Activated naive CD4-positive, alpha-beta T cell treated with anti-CD3 and anti-CD28 coated beads, Interleukin-2, amount 50 U/mL, for 72 hours (primary cell): ENCODE measurements at regions not wholly inside any gene's neighbourhood (a gene's known extent, or its start where the extent isn't known, plus 50 kb on each side); places are given as distances from the start of the nearest gene placed in this dataset.
"Not testable (repeated sequence)": the region's sequence is repeated elsewhere in the genome, so short reads cannot be mapped to it uniquely, and the experiment has no call there.

ENCODE experiments used
- ATAC-seq, 2 donors: fragments of 150-1000 bp; cut with Tn5 transposase; 2 replicates each; pipeline ENCODE4 v1.10.0; 2021; ENCODE audit warnings: mild to moderate bottlenecking in 2 of 2, moderate library complexity in 2 of 2
- DNase-seq, 2 donors: peaks; one replicate each; pipeline ENCODE4 v3.0.0; 2021 to 2022; ENCODE audit warnings: low spot score in 2 of 2
- H3K27ac Mint-ChIP-seq, 2 donors: one replicate each; pipeline ENCODE4 v1.8.0; 2022; ENCODE audit warnings: mild to moderate bottlenecking in 2 of 2, mixed read lengths in 2 of 2
- H3K36me3 Mint-ChIP-seq, 2 donors: one replicate each; pipeline ENCODE4 v1.8.0; 2022; ENCODE audit warnings: mixed read lengths in 2 of 2
- H3K9me3 Mint-ChIP-seq, 2 donors: one replicate each; pipeline ENCODE4 v1.8.0; 2022; ENCODE audit warnings: mixed read lengths in 2 of 2

- Mint-ChIP-seq H3K27ac (peak overlapping the region in 1 of 2 donors; percentile 6), H3K9me3 (peaks cover 12 to 19% of the 10 kb centered on the region in 2 donors), H3K36me3 (peaks cover 0 to 5% of the 10 kb centered on the region in 2 donors)
- DNase-seq (no peak), ATAC-seq (no peak)
Measured at GRCh38 chr13:54999399-54999907, 1970.8 kb downstream of the OLFM4 start.

DNA sequence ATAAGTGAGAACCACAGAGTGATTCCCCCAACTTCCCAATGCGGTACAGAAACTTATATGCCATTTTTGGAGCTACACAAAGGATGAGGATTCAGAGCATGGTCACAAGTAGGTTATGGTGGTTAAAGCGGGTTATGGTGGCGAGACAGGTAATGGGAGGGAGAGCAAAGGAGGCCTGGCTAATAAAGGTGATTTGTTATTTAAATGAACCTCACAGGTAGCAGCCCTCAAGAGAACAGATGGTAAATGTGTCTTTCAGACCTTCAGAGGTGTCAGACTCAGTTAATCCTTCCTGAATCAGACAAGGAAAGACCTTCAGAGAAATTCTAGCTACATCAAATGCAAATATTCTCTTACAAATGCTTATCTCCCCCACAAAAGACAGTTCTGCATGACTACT, 1971.4 kb downstream of the OLFM4 start:
- Mint-ChIP-seq H3K9me3 (peaks cover 12 to 19% of the 10 kb centered on the region in 2 donors), H3K36me3 (peaks cover 0 to 5% of the 10 kb centered on the region in 2 donors), H3K27ac (no peak overlapping the region)
- ATAC-seq = no peak
- DNase-seq = no peak

- no peak for ATAC-seq
- peaks cover 0 to 5% of the 10 kb centered on the region in 2 donors for H3K36me3 Mint-ChIP-seq
- DNase-seq = no peak
- H3K9me3 Mint-ChIP-seq = peaks cover 14 to 21% of the 10 kb centered on the region in 2 donors
- no peak overlapping the region for H3K27ac Mint-ChIP-seq
Measured at GRCh38 chr13:55000844-55001243, 1972.2 kb downstream of the OLFM4 start.

DNA sequence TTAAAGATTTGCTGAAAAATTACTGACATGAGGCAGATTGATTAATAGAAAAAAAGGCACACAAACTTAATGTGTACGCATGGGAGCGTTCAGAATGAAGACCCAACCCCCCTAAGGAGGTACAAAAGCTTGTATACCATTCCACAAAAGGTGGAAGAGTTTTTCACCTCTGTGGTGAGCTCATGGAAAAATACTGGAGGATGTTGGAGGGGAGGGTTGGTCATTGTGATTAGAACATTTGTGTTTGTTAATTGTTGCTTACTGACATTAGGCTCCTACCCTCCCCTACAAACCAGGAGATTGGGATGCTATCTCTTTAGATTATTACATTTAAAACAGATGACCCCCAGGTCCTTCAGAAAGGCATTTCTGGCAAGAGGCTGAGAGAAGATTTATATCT, 1973.3 kb downstream of the OLFM4 start:
- ATAC-seq = no peak
- Mint-ChIP-seq H3K9me3 (peaks cover 19 to 26% of the 10 kb centered on the region in 2 donors), H3K36me3 (peaks cover 0 to 5% of the 10 kb centered on the region in 2 donors), H3K27ac (no peak overlapping the region)
- DNase-seq = no peak

DNA sequence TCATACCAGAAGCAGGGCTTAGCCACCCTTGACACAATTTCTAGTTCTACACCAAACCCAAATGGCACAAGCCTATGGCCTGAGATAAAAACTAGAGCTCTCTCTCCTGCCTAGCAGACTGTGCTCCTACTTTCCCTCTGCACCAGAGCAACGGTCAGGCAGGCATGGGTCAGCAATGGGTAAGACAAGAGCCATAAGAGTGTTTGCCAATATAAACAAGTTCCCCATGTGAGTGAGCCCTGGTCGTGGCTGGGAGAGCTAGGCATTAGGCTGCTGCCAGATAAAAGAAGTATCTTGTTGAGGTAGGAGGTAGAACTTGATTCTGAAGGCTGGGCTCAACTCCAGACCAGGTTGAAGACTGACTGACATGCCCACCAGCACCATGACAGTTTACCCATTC, 1979.1 kb downstream of the OLFM4 start:
- H3K27ac Mint-ChIP-seq = no peak overlapping the region

GRCh38 chr13:55013051-55013450, 1984.4 kb downstream of the OLFM4 start:
- ATAC-seq = no peak
- Mint-ChIP-seq H3K27ac (no peak overlapping the region), H3K9me3 (peaks cover 13 to 26% of the 10 kb centered on the region in 2 donors), H3K36me3 (no peaks in the 10 kb centered on the region)
- DNase-seq = no peak

More for the DNA sequence above, 1979.1 kb downstream of the OLFM4 start:
- peaks cover 15 to 17% of the 10 kb centered on the region in 2 donors for H3K9me3 Mint-ChIP-seq
- ATAC-seq (no peak), DNase-seq (no peak)
- H3K36me3 Mint-ChIP-seq = peaks cover 0 to 5% of the 10 kb centered on the region in 2 donors

- Mint-ChIP-seq H3K27ac (no peak overlapping the region), H3K9me3 (peaks cover 23 to 28% of the 10 kb centered on the region in 2 donors), H3K36me3 (peaks cover 14 to 15% of the 10 kb centered on the region in 2 donors)
- no peak for ATAC-seq
- DNase-seq = no peak
Measured at GRCh38 chr13:55029280-55029679, 2000.7 kb downstream of the OLFM4 start.

DNA sequence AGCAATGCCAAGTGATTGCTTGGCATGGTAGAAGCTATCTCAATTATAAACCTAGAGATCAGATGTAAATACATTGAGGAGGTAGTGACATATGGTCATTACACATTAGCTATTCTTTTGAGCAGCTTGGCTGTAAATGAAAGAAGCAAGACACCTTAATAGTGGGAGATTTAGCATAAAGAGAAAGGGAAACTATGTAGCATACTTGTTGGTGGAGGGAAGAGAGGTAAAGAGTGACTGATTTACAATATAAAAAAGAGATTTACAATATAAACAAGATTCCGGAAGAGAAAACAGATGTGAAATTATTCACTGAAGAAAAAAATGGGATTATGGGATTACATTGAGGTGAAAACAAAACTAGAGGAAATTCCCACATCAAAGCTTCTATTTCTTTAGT, 2009.6 kb downstream of the OLFM4 start:
- ATAC-seq (no peak), DNase-seq (no peak)
- Mint-ChIP-seq H3K9me3 (peaks cover 6 to 10% of the 10 kb centered on the region in 2 donors), H3K27ac (no peak overlapping the region), H3K36me3 (no peaks in the 10 kb centered on the region)

DNA sequence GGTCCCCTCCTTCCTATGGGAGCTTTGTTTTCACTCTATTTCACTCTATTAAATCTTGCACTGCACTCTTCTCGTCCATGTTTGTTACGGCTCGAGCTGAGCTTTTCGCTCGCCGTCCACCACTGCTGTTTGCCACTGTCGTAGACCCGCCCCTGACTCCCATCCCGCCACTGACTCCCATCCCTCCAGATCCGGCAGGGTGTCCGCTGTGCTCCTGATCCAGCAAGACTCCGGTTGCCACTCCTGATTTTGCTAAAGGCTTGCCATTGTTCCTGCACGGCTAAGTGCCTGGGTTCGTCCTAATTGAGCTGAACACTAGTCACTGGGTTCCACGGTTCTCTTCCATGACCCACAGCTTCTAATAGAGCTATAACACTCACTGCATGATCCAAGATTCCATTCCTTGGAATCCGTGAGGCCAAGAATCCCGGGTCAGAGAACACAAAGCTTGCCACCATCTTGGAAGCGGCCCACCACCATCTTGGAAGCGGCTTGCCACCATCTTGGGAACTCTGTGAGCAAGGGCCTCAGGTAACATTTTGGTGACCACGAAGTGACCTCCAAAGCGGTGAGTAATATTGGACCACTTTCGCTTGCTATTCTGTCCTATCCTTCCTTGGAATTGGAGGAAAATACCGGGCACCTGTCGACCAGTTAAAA, 2025.4 kb downstream of the OLFM4 start:
- peaks cover 25 to 26% of the 10 kb centered on the region in 2 donors for H3K9me3 Mint-ChIP-seq
- not testable (repeated sequence) for DNase-seq, H3K36me3 Mint-ChIP-seq, ATAC-seq, H3K27ac Mint-ChIP-seq

DNA sequence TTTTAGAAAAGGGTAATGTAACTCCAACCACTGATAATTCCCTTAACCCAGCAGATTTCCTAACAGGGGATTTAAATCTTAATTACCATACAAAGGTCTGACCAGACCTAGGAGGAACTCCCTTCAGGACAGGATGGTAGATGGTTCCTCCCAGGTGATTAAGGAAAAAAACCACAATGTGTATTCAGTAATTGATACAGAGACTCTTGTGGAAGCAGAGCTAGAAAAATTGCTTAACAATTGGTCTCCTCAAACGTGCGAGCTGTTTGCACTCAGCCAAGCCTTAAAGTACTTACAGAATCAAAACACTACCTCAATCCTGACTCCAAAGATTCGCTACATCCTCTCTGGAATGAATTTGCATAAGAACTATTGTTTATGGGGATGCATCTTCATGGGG, 2027.1 kb downstream of the OLFM4 start:
- not testable (repeated sequence) for DNase-seq, ATAC-seq, H3K36me3 Mint-ChIP-seq, H3K27ac Mint-ChIP-seq
- peaks cover 19 to 24% of the 10 kb centered on the region in 2 donors for H3K9me3 Mint-ChIP-seq

DNA sequence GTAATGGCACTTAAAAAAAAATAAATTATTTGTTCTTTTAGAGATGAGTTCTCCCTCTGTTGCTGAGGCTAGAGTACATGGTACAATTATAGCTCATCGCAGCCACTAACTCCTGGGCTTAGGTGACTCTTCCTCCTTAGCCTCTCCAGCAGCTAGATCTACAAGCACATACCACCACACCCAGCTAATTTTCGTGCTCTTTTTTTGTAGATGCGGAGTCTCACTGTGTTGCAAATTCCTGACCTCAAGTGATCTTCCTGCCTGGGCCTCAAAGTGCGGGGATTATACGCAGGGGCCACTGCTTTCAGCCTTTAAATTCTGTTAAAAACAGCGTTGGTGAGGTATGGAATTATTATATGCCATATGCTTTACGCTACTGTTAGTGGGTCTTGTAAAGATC, 2034.0 kb downstream of the OLFM4 start:
- peaks cover 11 to 25% of the 10 kb centered on the region in 2 donors for H3K9me3 Mint-ChIP-seq
- no peak overlapping the region for H3K27ac Mint-ChIP-seq
- ATAC-seq (no peak), DNase-seq (no peak)
- H3K36me3 Mint-ChIP-seq = peaks cover 0 to 5% of the 10 kb centered on the region in 2 donors

GRCh38 chr13:55067946-55068345, 2039.3 kb downstream of the OLFM4 start:
- no peak for ATAC-seq
- no peaks in the 10 kb centered on the region for H3K36me3 Mint-ChIP-seq
- H3K27ac Mint-ChIP-seq = no peak overlapping the region
- no peak for DNase-seq
- peaks cover 0 to 5% of the 10 kb centered on the region in 2 donors for H3K9me3 Mint-ChIP-seq

GRCh38 chr13:55069746-55070145, 2041.1 kb downstream of the OLFM4 start:
- Mint-ChIP-seq H3K27ac (no peak overlapping the region), H3K9me3 (peaks cover 0 to 10% of the 10 kb centered on the region in 2 donors), H3K36me3 (no peaks in the 10 kb centered on the region)
- DNase-seq (no peak), ATAC-seq (no peak)

GRCh38 chr13:55073000-55073399, 2044.4 kb downstream of the OLFM4 start:
- no peak for ATAC-seq
- no peak for DNase-seq
- no peak overlapping the region for H3K27ac Mint-ChIP-seq
- peaks cover 0 to 5% of the 10 kb centered on the region in 2 donors for H3K9me3 Mint-ChIP-seq
- H3K36me3 Mint-ChIP-seq = no peaks in the 10 kb centered on the region

GRCh38 chr13:55084630-55085029, 2056.0 kb downstream of the OLFM4 start:
- DNase-seq (no peak), ATAC-seq (no peak)
- Mint-ChIP-seq H3K27ac (no peak overlapping the region), H3K36me3 (peaks cover 0 to 5% of the 10 kb centered on the region in 2 donors), H3K9me3 (peaks cover 23 to 41% of the 10 kb centered on the region in 2 donors)

DNA sequence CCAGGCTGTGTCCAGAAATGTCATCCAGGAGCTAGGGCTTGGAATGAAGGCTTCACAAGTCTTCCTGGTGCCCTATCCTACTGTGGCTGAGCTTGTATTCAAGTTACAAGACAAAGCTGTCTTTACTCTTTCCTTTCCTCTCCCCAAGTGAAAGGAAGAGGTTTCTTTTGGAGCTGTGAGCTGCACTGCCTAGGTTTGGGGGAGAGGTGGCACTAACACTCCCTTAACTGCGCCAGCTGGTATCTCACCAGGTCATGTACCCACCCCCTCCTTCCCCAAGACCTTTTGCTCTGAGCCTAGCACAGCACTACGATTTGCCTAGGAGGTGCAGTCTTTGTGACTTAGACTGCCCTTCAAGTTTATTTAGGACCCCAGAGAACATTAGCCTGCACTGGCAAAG, 2053.6 kb upstream of the PRR20A start:
- Mint-ChIP-seq H3K36me3 (peaks cover 0 to 5% of the 10 kb centered on the region in 2 donors), H3K27ac (no peak overlapping the region), H3K9me3 (peaks cover 23 to 33% of the 10 kb centered on the region in 2 donors)
- ATAC-seq = no peak
- DNase-seq = no peak

GRCh38 chr13:55090612-55091011, 2050.1 kb upstream of the PRR20A start:
- DNase-seq = no peak
- ATAC-seq = no peak
- Mint-ChIP-seq H3K36me3 (no peaks in the 10 kb centered on the region), H3K27ac (no peak overlapping the region), H3K9me3 (peaks cover 18 to 23% of the 10 kb centered on the region in 2 donors)

DNA sequence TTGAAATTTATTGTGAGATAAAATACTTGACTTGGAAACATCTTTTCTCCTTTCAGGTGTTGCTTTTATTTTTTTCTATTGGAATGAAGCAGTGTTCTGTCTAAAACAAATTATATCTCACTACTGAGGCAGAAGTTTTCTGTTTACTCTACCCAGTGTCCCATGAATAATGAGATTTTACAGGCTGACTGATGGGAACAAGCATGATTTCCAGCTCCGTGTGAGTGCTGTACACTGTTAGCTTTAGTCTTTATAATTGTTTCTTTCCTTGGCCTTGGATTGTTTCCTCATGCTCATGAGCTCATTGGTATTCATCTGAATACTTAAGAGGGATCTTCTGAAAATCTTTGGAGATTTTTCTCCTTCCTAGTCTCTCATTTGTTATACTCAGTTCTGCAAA, 2049.5 kb upstream of the PRR20A start:
- H3K36me3 Mint-ChIP-seq = no peaks in the 10 kb centered on the region
- peaks cover 13 to 21% of the 10 kb centered on the region in 2 donors for H3K9me3 Mint-ChIP-seq
- ATAC-seq = no peak
- no peak overlapping the region for H3K27ac Mint-ChIP-seq
- DNase-seq = no peak
